Activated T-cell treated with anti-CD3 and anti-CD28 coated beads, Interleukin-2, amount 50 U/mL, for 24 hours (primary cell): ENCODE measurements at regions not wholly inside any gene's neighbourhood (a gene's known extent, or its start where the extent isn't known, plus 50 kb on each side); places are given as distances from the start of the nearest gene placed in this dataset.

Experiments used
- DNase-seq: peaks from one replicate; pipeline ENCODE4 v3.0.0-alpha.2; 2020
- H3K27ac Mint-ChIP-seq: 2 replicates; pipeline ENCODE4 v1.8.0; 2020; ENCODE audit warnings: mild to moderate bottlenecking, mixed read lengths
- H3K27me3 Mint-ChIP-seq: 2 replicates; pipeline ENCODE4 v1.8.0; 2020; ENCODE audit warnings: mixed read lengths
- H3K36me3 Mint-ChIP-seq: 2 replicates; pipeline ENCODE4 v1.8.0; 2020; ENCODE audit warnings: low read depth, mixed read lengths
- H3K4me1 Mint-ChIP-seq: 2 replicates; pipeline ENCODE4 v1.8.0; 2020; ENCODE audit warnings: low read depth, mixed read lengths
- H3K4me3 Mint-ChIP-seq: 2 replicates; pipeline ENCODE4 v1.8.0; 2020; ENCODE audit warnings: mild to moderate bottlenecking, moderate library complexity, mixed read lengths
- H3K9me3 Mint-ChIP-seq: 2 replicates; pipeline ENCODE4 v1.8.0; 2020; ENCODE audit warnings: mixed read lengths

- Mint-ChIP-seq H3K4me3 (no peak overlapping the region), H3K4me1 (no peaks in the 10 kb centered on the region)
Measured at GRCh38 chr4:32994981-32995881, 2275.1 kb downstream of the PCDH7 start.

GRCh38 chr4:33013282-33013681 lies 2293.1 kb downstream of the PCDH7 start:
- Mint-ChIP-seq H3K9me3 (peaks cover 27% of the 10 kb centered on the region), H3K4me1 (no peaks in the 10 kb centered on the region), H3K27ac (no peak overlapping the region), H3K4me3 (no peak overlapping the region), H3K36me3 (no peaks in the 10 kb centered on the region), H3K27me3 (no peaks in the 10 kb centered on the region)
- no peak for DNase-seq

More at GRCh38 chr4:32994981-32995881, 2275.1 kb downstream of the PCDH7 start:
- Mint-ChIP-seq H3K27ac (no peak overlapping the region), H3K27me3 (no peaks in the 10 kb centered on the region), H3K9me3 (peaks cover 14% of the 10 kb centered on the region), H3K36me3 (no peaks in the 10 kb centered on the region)
- DNase-seq = no peak

DNA sequence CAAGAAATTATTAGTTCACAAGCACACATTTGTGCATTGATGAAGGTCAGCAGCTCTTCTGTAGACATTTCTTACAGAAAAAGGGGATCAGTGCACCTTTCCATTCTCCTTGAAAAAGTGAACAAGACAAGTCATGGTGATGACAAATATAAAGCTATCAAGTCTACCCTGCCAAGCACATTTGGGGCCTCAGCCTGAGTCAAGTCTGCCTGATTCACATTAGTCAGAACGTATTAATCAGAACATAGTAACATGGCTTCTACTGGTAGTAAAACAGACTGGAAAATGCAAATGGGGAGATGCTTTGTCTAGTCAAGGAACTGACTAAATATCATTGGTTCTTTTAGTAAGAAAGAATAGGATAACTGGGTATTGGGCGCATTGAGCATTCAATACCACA lies 2305.1 kb downstream of the PCDH7 start:
- no peaks in the 10 kb centered on the region for H3K4me1 Mint-ChIP-seq
- H3K27me3 Mint-ChIP-seq = no peaks in the 10 kb centered on the region
- no peaks in the 10 kb centered on the region for H3K36me3 Mint-ChIP-seq
- H3K9me3 Mint-ChIP-seq = peaks cover 17% of the 10 kb centered on the region
- no peak for DNase-seq
- no peak overlapping the region for H3K27ac Mint-ChIP-seq
- H3K4me3 Mint-ChIP-seq = no peak overlapping the region

DNA sequence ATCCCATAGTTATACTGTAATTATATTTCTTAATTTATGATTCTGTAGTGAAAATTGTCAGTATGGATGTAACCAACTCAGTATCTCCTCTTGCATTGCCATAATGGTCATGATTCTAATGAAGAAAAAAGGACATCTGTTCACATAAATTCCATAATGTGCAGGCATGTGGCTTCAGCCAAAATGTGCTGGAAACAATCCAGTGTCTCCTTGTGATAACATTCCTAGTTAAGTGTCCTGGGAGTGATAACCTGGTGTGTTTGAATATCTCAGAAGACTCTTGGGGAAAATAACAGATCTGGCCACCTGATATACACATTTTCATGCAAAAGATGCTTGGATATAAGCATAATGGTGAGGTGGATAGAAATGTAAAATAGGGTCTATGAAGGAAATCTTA lies 2309.8 kb downstream of the PCDH7 start:
- DNase-seq = no peak
- Mint-ChIP-seq H3K27ac (no peak overlapping the region), H3K4me1 (no peaks in the 10 kb centered on the region), H3K27me3 (no peaks in the 10 kb centered on the region), H3K9me3 (peaks cover 10% of the 10 kb centered on the region), H3K36me3 (no peaks in the 10 kb centered on the region), H3K4me3 (no peak overlapping the region)

- no peaks in the 10 kb centered on the region for H3K36me3 Mint-ChIP-seq
Measured at GRCh38 chr4:33031328-33031727, 2311.2 kb downstream of the PCDH7 start.

DNA sequence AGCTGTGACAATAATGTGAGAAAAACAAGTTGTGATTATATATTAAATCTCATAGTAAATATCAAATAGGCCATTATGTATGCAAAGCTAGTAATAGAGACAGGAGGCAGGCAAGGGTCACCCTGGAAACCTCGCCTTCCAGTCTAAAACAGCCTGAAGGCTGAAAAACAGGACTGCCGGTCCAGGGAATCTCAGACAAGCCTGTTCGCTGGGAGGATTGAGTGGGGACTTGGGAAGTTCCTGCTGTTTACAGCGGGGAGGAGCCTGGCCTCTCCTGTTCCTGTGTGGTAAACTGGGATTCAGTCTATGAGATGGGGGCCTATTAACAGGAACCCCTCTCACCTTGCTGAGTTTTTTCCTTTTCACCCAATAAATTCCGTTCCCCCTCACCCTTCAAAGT lies 2317.3 kb downstream of the PCDH7 start:
- DNase-seq = no peak
- Mint-ChIP-seq H3K27ac (no peak overlapping the region), H3K27me3 (no peaks in the 10 kb centered on the region), H3K4me1 (no peaks in the 10 kb centered on the region), H3K4me3 (no peak overlapping the region), H3K9me3 (peaks cover 3% of the 10 kb centered on the region), H3K36me3 (no peaks in the 10 kb centered on the region)

More at GRCh38 chr4:33031328-33031727, 2311.2 kb downstream of the PCDH7 start:
- Mint-ChIP-seq H3K9me3 (peaks cover 8% of the 10 kb centered on the region), H3K27ac (no peak overlapping the region), H3K27me3 (no peaks in the 10 kb centered on the region), H3K4me3 (no peak overlapping the region), H3K4me1 (no peaks in the 10 kb centered on the region)
- no peak for DNase-seq

DNA sequence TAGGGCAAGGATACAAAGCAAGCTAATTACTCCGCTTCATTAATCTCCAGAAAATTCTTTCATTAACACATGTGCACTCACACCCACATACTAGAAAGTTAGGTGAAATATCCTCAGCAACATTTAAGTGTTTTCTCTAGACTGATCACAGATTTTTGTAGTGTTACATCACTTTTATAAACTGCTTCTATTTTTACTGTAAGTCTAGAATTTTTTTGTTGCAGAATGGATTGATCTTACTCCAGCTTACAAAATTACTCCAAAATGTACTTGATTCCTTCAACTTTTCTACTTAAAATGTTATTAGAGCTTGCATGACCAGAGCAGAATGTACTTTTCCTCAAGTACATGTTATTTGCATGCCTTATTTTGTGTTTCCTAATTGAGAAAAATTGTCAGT lies 2325.2 kb downstream of the PCDH7 start:
- Mint-ChIP-seq H3K9me3 (peaks cover 8% of the 10 kb centered on the region), H3K27me3 (no peaks in the 10 kb centered on the region), H3K4me1 (no peaks in the 10 kb centered on the region), H3K27ac (no peak overlapping the region), H3K4me3 (no peak overlapping the region), H3K36me3 (no peaks in the 10 kb centered on the region)
- no peak for DNase-seq

- H3K27me3 Mint-ChIP-seq = no peaks in the 10 kb centered on the region
- no peaks in the 10 kb centered on the region for H3K36me3 Mint-ChIP-seq
- H3K27ac Mint-ChIP-seq = no peak overlapping the region
- peaks cover 7% of the 10 kb centered on the region for H3K9me3 Mint-ChIP-seq
- DNase-seq = no peak
- H3K4me1 Mint-ChIP-seq = no peaks in the 10 kb centered on the region
- H3K4me3 Mint-ChIP-seq = no peak overlapping the region
Measured at GRCh38 chr4:33052241-33052640, 2332.1 kb downstream of the PCDH7 start.

DNA sequence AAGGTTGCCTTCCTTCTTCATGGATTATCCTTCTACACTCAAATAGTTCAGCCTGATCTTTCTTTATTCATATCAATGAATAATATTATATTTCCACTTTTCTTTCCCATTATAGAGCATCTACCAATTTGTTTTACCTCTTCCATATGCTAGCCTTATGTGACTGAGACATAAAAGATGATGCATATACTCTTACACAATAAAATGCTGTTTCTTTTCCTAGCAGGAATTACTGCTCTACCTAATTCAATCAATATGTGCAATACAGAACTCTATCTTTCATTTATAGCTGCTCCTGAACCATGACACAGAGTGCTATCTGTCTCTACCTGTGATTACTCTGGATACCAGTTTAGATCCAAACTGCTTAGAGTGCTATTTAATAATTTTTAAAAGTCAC lies 2334.0 kb downstream of the PCDH7 start:
- no peak for DNase-seq
- Mint-ChIP-seq H3K4me1 (no peaks in the 10 kb centered on the region), H3K27me3 (no peaks in the 10 kb centered on the region), H3K36me3 (no peaks in the 10 kb centered on the region), H3K4me3 (no peak overlapping the region), H3K9me3 (peaks cover 5% of the 10 kb centered on the region), H3K27ac (no peak overlapping the region)

DNA sequence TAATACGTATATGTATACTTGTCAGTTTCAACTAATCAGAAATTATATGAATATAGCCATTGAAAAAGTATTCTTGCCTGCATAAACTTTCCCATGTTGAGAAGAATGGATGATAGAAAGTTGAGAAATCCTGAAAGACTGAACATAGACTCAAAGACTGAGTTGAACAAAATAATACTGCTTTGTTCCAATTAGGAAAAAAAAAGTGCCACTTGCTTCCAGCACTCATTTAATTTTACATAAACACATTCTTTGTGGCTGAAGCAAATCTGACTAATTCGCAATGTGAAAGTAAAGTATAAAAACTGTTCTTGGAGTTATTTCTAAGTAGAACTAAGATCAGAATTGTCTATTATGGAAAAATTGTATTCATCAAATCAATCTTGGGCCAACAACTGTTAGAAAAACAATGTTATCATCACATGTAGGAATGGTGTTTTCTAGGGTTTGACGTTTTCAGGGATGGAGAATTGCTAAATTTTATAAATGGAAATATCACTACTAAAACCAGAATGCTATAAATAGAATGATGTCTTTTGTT lies 2334.6 kb downstream of the PCDH7 start:
- H3K4me1 Mint-ChIP-seq = no peaks in the 10 kb centered on the region
- no peaks in the 10 kb centered on the region for H3K36me3 Mint-ChIP-seq
- H3K4me3 Mint-ChIP-seq = no peak overlapping the region
- H3K9me3 Mint-ChIP-seq = peaks cover 5% of the 10 kb centered on the region
- DNase-seq = no peak
- no peaks in the 10 kb centered on the region for H3K27me3 Mint-ChIP-seq
- H3K27ac Mint-ChIP-seq = no peak overlapping the region

GRCh38 chr4:33057736-33058135 lies 2337.6 kb downstream of the PCDH7 start:
- no peaks in the 10 kb centered on the region for H3K4me1 Mint-ChIP-seq
- no peaks in the 10 kb centered on the region for H3K9me3 Mint-ChIP-seq
- no peak overlapping the region for H3K27ac Mint-ChIP-seq
- H3K4me3 Mint-ChIP-seq = no peak overlapping the region
- DNase-seq = no peak
- H3K27me3 Mint-ChIP-seq = no peaks in the 10 kb centered on the region
- H3K36me3 Mint-ChIP-seq = no peaks in the 10 kb centered on the region

- Mint-ChIP-seq H3K4me1 (no peaks in the 10 kb centered on the region), H3K27me3 (no peaks in the 10 kb centered on the region), H3K9me3 (no peaks in the 10 kb centered on the region), H3K27ac (no peak overlapping the region), H3K36me3 (no peaks in the 10 kb centered on the region), H3K4me3 (no peak overlapping the region)
- no peak for DNase-seq
Measured at GRCh38 chr4:33058998-33059397, 2338.8 kb downstream of the PCDH7 start.

DNA sequence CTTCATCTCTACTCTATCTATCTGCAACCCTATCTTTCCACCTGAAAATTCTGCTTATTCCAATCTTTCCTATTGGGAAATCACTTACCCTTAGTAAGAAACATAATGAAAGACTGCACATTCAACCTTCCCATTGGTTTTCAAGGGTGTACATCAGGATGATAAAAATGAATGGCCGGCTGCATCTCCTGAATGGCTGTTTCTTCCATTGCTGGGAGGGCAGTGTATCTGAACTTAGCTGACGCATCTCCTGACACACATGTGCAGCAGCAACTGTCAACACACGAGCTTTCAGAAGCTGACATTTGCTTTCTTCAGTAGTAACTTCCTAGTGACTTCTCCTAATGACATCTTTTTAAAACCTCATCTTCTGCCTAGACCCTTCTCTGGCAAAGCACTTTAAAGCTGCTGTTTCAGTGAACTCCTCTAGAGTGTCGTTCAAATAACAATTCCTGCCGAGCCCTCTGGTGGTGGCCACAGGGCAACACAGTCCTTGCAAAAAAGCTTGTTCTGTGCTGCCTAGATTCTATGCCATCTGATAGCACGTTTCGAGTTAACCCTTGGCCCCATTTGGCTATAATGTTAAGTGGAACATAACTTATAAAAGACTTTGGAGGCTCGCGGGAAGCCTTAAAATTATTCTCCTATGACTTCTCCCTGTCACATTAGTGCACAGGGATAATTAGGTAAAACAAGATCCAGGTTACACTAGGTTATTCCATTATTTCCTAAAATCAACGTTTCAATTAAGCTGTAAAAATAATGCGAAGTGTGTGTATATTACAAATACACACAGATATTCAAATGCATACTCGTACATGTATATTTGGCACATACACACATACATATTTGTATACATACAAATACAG lies 2340.7 kb downstream of the PCDH7 start:
- no peak overlapping the region for H3K27ac Mint-ChIP-seq
- H3K9me3 Mint-ChIP-seq = no peaks in the 10 kb centered on the region
- no peaks in the 10 kb centered on the region for H3K27me3 Mint-ChIP-seq
- H3K4me1 Mint-ChIP-seq = no peaks in the 10 kb centered on the region
- DNase-seq = no peak
- no peaks in the 10 kb centered on the region for H3K36me3 Mint-ChIP-seq
- H3K4me3 Mint-ChIP-seq = no peak overlapping the region

- Mint-ChIP-seq H3K4me1 (no peaks in the 10 kb centered on the region), H3K27me3 (no peaks in the 10 kb centered on the region), H3K4me3 (no peak overlapping the region), H3K9me3 (no peaks in the 10 kb centered on the region), H3K36me3 (no peaks in the 10 kb centered on the region), H3K27ac (no peak overlapping the region)
- no peak for DNase-seq
Measured at GRCh38 chr4:33061727-33062126, 2341.6 kb downstream of the PCDH7 start.
